ENCODE measurements at regions not wholly inside any gene's neighbourhood (a gene's known extent, or its start where the extent isn't known, plus 50 kb on each side); places are given as distances from the start of the nearest gene placed in this dataset.

DNA sequence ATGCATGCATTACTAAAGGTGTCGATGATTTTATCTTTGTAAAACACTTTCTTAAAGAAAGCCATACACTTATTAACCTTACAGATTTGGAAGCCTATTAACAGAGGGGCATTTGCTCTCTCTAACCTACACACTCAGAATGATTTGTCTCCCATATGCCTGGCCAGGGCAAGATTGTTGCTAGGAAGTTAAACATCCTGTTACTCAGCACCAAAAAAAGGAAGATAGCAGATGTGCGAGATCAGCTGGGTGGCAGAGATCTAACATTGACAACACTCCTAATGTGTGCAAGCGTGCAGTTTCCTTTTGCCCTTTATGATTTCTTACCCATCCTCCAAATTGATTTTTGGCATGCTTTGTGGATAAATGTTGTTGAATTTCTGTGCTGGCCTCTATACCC is 73.9 kb upstream of the TMEM108 start:
- Histone ChIP-seq H3K4me1 (replicated peaks in 1 of 2; ENCODE audit: control insufficient read depth in 2 of 2, insufficient read depth in 2 of 2, low read length in 2 of 2) (no peaks in the 10 kb centered on the region), H3K36me3 (ENCODE audit: control insufficient read depth, insufficient read depth, low read length) (no peaks in the 10 kb centered on the region), H3K27ac (ENCODE audit: extremely low read depth, low read depth, low read length) (no peak overlapping the region), H3K9me3 (replicated peaks; ENCODE audit: control insufficient read depth, insufficient read depth, low read depth, low read length) (no peaks in the 10 kb centered on the region), H3K9me1 (ENCODE audit: control insufficient read depth, insufficient read depth, low read length) (no peaks in the 10 kb centered on the region), H3K4me2 (ENCODE audit: insufficient read depth, low read length) (no peak overlapping the region), H2AFZ (ENCODE audit: low read depth, low read length) (no peak overlapping the region), H3K27me3 (ENCODE audit: control insufficient read depth in 2 of 2, insufficient read depth in 2 of 2, low read length in 2 of 2) (no peaks in the 10 kb centered on the region), H3K79me2 (ENCODE audit: control insufficient read depth, insufficient read depth, low read length) (no peaks in the 10 kb centered on the region), H4K20me1 (replicated peaks; ENCODE audit: control insufficient read depth, insufficient read depth, low read length) (no peaks in the 10 kb centered on the region), H3K4me3 (no peak overlapping the region), H3K9ac (ENCODE audit: insufficient read depth in 1 of 2, low read depth in 2 of 2, low read length in 2 of 2) (no peak overlapping the region)
- ATAC-seq (no peak), FAIRE-seq (no peak), DNase-seq (ENCODE audit: extremely low read depth in 1 of 4, low spot score in 3 of 4) (peak in 1 of 4 experiments; percentile 2)
- WGBS (ENCODE audit: insufficient coverage, low coverage, missing lambda C conversion rate), result 15% methylated on average over 3 of the region's 3 CpGs
- intact Hi-C loops (cut with micrococcal nuclease) (no loop called here), in situ Hi-C loops (cut with MboI) (no loop called here)
- ChIA-PET POLR2A (no interaction called here), CTCF (ENCODE audit: low intra/inter-chr PET ratio) (no interaction called here)
- BruUV-seq (replicated peaks), result no TSS peak
- no peak for TF ChIP-seq ETS2 (tag; IDR thresholded peaks at IDR 0.05; ENCODE audit: borderline replicate concordance, poor library complexity, severe bottlenecking)
- no peak for TF ChIP-seq ZSCAN32 (CRISPR knock-in tag; IDR thresholded peaks at IDR 0.05)
- no peak for TF ChIP-seq EP400 (IDR thresholded peaks at IDR 0.05)
- TF ChIP-seq BCOR (IDR thresholded peaks at IDR 0.05), result no peak
- no peak for TF ChIP-seq PRPF4 (IDR thresholded peaks at IDR 0.05; ENCODE audit: insufficient read depth, low read depth, low read length, poor library complexity, severe bottlenecking)
- no peak for TF ChIP-seq NR1H2 (CRISPR knock-in tag; IDR thresholded peaks at IDR 0.05)
- TF ChIP-seq ZFP1 (CRISPR knock-in tag; IDR thresholded peaks at IDR 0.05), result no peak
- no peak for TF ChIP-seq MAFG (tag; conservative IDR thresholded peaks at IDR 0.05)
- TF ChIP-seq ZNF695 (CRISPR knock-in tag; IDR thresholded peaks at IDR 0.05), result no peak
- TF ChIP-seq POLR2AphosphoS5 (IDR thresholded peaks at IDR 0.05; ENCODE audit: control insufficient read depth, insufficient read depth, low read depth, low read length), result no peak
- TF ChIP-seq, protein P1, sequence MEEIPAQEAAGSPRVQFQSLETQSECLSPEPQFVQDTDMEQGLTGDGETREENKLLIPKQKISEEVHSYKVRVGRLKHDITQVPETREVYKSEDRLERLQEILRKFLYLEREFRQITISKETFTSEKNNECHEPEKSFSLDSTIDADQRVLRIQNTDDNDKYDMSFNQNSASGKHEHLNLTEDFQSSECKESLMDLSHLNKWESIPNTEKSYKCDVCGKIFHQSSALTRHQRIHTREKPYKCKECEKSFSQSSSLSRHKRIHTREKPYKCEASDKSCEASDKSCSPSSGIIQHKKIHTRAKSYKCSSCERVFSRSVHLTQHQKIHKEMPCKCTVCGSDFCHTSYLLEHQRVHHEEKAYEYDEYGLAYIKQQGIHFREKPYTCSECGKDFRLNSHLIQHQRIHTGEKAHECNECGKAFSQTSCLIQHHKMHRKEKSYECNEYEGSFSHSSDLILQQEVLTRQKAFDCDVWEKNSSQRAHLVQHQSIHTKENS (CRISPR knock-in tag; IDR thresholded peaks at IDR 0.05), result no peak
- TF ChIP-seq ZNF143 (CRISPR knock-in tag; IDR thresholded peaks at IDR 0.05), result no peak
- TF ChIP-seq, protein P2, sequence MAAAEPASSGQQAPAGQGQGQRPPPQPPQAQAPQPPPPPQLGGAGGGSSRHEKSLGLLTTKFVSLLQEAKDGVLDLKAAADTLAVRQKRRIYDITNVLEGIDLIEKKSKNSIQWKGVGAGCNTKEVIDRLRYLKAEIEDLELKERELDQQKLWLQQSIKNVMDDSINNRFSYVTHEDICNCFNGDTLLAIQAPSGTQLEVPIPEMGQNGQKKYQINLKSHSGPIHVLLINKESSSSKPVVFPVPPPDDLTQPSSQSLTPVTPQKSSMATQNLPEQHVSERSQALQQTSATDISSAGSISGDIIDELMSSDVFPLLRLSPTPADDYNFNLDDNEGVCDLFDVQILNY (CRISPR knock-in tag; IDR thresholded peaks at IDR 0.05), result no peak
- TF ChIP-seq, protein P3, sequence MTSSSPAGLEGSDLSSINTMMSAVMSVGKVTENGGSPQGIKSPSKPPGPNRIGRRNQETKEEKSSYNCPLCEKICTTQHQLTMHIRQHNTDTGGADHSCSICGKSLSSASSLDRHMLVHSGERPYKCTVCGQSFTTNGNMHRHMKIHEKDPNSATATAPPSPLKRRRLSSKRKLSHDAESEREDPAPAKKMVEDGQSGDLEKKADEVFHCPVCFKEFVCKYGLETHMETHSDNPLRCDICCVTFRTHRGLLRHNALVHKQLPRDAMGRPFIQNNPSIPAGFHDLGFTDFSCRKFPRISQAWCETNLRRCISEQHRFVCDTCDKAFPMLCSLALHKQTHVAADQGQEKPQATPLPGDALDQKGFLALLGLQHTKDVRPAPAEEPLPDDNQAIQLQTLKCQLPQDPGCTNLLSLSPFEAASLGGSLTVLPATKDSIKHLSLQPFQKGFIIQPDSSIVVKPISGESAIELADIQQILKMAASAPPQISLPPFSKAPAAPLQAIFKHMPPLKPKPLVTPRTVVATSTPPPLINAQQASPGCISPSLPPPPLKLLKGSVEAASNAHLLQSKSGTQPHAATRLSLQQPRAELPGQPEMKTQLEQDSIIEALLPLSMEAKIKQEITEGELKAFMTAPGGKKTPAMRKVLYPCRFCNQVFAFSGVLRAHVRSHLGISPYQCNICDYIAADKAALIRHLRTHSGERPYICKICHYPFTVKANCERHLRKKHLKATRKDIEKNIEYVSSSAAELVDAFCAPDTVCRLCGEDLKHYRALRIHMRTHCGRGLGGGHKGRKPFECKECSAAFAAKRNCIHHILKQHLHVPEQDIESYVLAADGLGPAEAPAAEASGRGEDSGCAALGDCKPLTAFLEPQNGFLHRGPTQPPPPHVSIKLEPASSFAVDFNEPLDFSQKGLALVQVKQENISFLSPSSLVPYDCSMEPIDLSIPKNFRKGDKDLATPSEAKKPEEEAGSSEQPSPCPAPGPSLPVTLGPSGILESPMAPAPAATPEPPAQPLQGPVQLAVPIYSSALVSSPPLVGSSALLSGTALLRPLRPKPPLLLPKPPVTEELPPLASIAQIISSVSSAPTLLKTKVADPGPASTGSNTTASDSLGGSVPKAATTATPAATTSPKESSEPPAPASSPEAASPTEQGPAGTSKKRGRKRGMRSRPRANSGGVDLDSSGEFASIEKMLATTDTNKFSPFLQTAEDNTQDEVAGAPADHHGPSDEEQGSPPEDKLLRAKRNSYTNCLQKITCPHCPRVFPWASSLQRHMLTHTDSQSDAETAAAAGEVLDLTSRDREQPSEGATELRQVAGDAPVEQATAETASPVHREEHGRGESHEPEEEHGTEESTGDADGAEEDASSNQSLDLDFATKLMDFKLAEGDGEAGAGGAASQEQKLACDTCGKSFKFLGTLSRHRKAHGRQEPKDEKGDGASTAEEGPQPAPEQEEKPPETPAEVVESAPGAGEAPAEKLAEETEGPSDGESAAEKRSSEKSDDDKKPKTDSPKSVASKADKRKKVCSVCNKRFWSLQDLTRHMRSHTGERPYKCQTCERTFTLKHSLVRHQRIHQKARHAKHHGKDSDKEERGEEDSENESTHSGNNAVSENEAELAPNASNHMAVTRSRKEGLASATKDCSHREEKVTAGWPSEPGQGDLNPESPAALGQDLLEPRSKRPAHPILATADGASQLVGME (CRISPR knock-in tag; IDR thresholded peaks at IDR 0.05), result 0 out of 2 replicates have a peak, but pooled peaks have one; percentile 23
- TF ChIP-seq, protein P4, sequence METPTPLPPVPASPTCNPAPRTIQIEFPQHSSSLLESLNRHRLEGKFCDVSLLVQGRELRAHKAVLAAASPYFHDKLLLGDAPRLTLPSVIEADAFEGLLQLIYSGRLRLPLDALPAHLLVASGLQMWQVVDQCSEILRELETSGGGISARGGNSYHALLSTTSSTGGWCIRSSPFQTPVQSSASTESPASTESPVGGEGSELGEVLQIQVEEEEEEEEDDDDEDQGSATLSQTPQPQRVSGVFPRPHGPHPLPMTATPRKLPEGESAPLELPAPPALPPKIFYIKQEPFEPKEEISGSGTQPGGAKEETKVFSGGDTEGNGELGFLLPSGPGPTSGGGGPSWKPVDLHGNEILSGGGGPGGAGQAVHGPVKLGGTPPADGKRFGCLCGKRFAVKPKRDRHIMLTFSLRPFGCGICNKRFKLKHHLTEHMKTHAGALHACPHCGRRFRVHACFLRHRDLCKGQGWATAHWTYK (CRISPR knock-in tag; IDR thresholded peaks at IDR 0.05), result no peak
